WTC11 (cell line): ENCODE measurements at regions not wholly inside any gene's neighbourhood (a gene's known extent, or its start where the extent isn't known, plus 50 kb on each side); places are given as distances from the start of the nearest gene placed in this dataset.

ENCODE experiments used
- ATAC-seq: fragments of 200-7000 bp; cut with Tn5 transposase; 2 replicates; pipeline ENCODE4 v1.10.0; 2021; ENCODE audit warnings: mild to moderate bottlenecking, moderate library complexity
- CTCF ChIA-PET: fragments of 300-600 bp; sonication (Branson Sonifier 250); formaldehyde crosslinking; loops from one replicate; lab custom pipeline; 2021; ENCODE audit warnings: antibody characterized with exemption; lab: Charles Lee
- POLR2A ChIA-PET: fragments of 350-600 bp; sonication (Branson Sonifier 250); formaldehyde crosslinking; loops from one replicate; lab custom pipeline; 2021; ENCODE audit warnings: antibody characterized with exemption; lab: Charles Lee
- DNase-seq: peaks from one replicate; pipeline ENCODE4 v3.0.0; 2021; ENCODE audit warnings: low spot score
- H3K27ac Mint-ChIP-seq: 2 replicates; pipeline ENCODE4 v1.8.0; 2021; ENCODE audit warnings: mixed read lengths
- H3K27me3 Mint-ChIP-seq: 2 replicates; pipeline ENCODE4 v1.8.0; 2021; ENCODE audit warnings: low read depth, mild to moderate bottlenecking, moderate library complexity, mixed read lengths
- H3K36me3 Mint-ChIP-seq: 2 replicates; pipeline ENCODE4 v1.8.0; 2021; ENCODE audit warnings: mixed read lengths
- H3K4me1 Mint-ChIP-seq: 2 replicates; pipeline ENCODE4 v1.8.0; 2022; ENCODE audit warnings: mixed read lengths
- H3K4me3 Mint-ChIP-seq: 2 replicates; pipeline ENCODE4 v1.8.0; 2021; ENCODE audit warnings: mild to moderate bottlenecking, moderate library complexity, mixed read lengths
- H3K9me3 Mint-ChIP-seq: 2 replicates; pipeline ENCODE4 v1.8.0; 2021; ENCODE audit warnings: mixed read lengths
- FOXK1 ChIP-seq: sonication (generic); formaldehyde crosslinking; IDR thresholded peaks from 2 replicates; pipeline ENCODE4 v1.8.0; 2022; ENCODE audit warnings: mild to moderate bottlenecking, moderate library complexity, missing genetic modification reagents
- FOXP1 ChIP-seq: sonication (generic); formaldehyde crosslinking; IDR thresholded peaks from 2 replicates; pipeline ENCODE4 v1.8.0; 2022; ENCODE audit warnings: missing genetic modification reagents, mild to moderate bottlenecking, moderate library complexity, borderline replicate concordance
- JUN ChIP-seq: sonication (generic); formaldehyde crosslinking; IDR thresholded peaks from 2 replicates; pipeline ENCODE4 v1.8.0; 2023; ENCODE audit warnings: mild to moderate bottlenecking, missing genetic modification reagents
- OVOL2 ChIP-seq: fragments of 250-450 bp; sonication (Bioruptor Pico); IDR thresholded peaks from 2 replicates; pipeline ENCODE4 v1.9.0; 2021; ENCODE audit warnings: mild to moderate bottlenecking, borderline replicate concordance
- SP1 ChIP-seq: sonication (generic); formaldehyde crosslinking; conservative IDR thresholded peaks from 2 replicates; pipeline ENCODE4 v1.8.1; 2022; ENCODE audit warnings: missing genetic modification reagents
- TEAD1 ChIP-seq: sonication (generic); formaldehyde crosslinking; IDR thresholded peaks from 2 replicates; pipeline ENCODE4 v1.8.0; 2022; ENCODE audit warnings: mild to moderate bottlenecking, missing genetic modification reagents
- TP53 ChIP-seq: sonication (generic); formaldehyde crosslinking; IDR thresholded peaks from 2 replicates; pipeline ENCODE4 v1.8.1; 2023; ENCODE audit warnings: mild to moderate bottlenecking, missing genetic modification reagents
- ZNF219 ChIP-seq: sonication (generic); formaldehyde crosslinking; IDR thresholded peaks from 2 replicates; pipeline ENCODE4 v1.8.0; 2023; ENCODE audit warnings: missing genetic modification reagents, mild to moderate bottlenecking, borderline replicate concordance
- ZNF263 ChIP-seq: sonication (generic); formaldehyde crosslinking; IDR thresholded peaks from 2 replicates; pipeline ENCODE4 v1.8.1; 2022; ENCODE audit warnings: low read depth, mild to moderate bottlenecking, moderate library complexity, missing genetic modification reagents
- TF ChIP-seq, protein P1 (sequence below): sonication (generic); formaldehyde crosslinking; IDR thresholded peaks from 2 replicates; pipeline ENCODE4 v1.8.1; 2023; ENCODE audit warnings: mild to moderate bottlenecking, missing genetic modification reagents
- TF ChIP-seq, protein P2 (sequence below): sonication (generic); formaldehyde crosslinking; IDR thresholded peaks from 2 replicates; pipeline ENCODE4 v1.8.0; 2022; ENCODE audit warnings: mild to moderate bottlenecking, missing genetic modification reagents
- TF ChIP-seq, protein P3 (sequence below): sonication (generic); formaldehyde crosslinking; IDR thresholded peaks from 2 replicates; pipeline ENCODE4 v1.8.0; 2023; ENCODE audit warnings: missing genetic modification reagents, mild to moderate bottlenecking, borderline replicate concordance
- TF ChIP-seq, protein P4 (sequence below): fragments of 250-450 bp; sonication (Bioruptor Pico); IDR thresholded peaks from 2 replicates; pipeline ENCODE4 v1.9.0; 2021; ENCODE audit warnings: moderate library complexity, mild to moderate bottlenecking, inconsistent platforms, borderline replicate concordance
- TF ChIP-seq, protein P5 (sequence below): sonication (generic); formaldehyde crosslinking; IDR thresholded peaks from 2 replicates; pipeline ENCODE4 v1.8.1; 2023; ENCODE audit warnings: mild to moderate bottlenecking, missing genetic modification reagents, borderline replicate concordance
- TF ChIP-seq, protein P6 (sequence below): sonication (generic); formaldehyde crosslinking; IDR thresholded peaks from 2 replicates; pipeline ENCODE4 v1.8.1; 2022; ENCODE audit warnings: low read depth, missing genetic modification reagents, borderline replicate concordance
- TF ChIP-seq, protein P7 (sequence below): sonication (generic); formaldehyde crosslinking; IDR thresholded peaks from 2 replicates; pipeline ENCODE4 v1.8.0; 2022; ENCODE audit warnings: mild to moderate bottlenecking, missing genetic modification reagents
- TF ChIP-seq, protein P8 (sequence below): sonication (generic); formaldehyde crosslinking; IDR thresholded peaks from 2 replicates; pipeline ENCODE4 v1.8.1; 2022; ENCODE audit warnings: low read depth, mild to moderate bottlenecking, moderate library complexity, missing genetic modification reagents, borderline replicate concordance
- TF ChIP-seq, protein P9 (sequence below): sonication (generic); formaldehyde crosslinking; IDR thresholded peaks from 2 replicates; pipeline ENCODE4 v1.8.1; 2023; ENCODE audit warnings: mild to moderate bottlenecking, missing genetic modification reagents

DNA sequence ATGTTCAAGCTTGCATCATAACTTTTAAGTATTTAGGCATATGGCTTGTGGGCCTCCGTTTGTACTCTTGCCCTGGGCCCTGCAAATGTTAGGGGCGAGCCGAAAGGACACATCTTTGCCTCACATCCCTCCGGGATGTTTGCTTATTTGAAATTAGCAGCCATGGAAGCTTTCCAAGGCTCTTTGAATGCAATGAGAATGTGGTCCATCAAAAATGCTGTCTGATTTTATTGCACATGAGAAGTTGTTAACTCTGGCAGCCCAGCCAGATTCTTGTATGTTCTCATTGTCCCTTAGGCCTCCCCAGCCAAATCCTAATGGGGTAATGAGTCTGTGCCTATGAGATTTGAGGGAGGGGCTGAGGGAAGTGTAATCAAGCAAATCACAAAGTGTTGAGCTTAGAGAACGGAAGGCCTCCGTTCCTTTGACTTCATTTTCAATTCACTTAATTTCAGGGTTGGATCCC, 261.2 kb upstream of the MARCKS start:
- ATAC-seq (no peak), DNase-seq (no peak)
- Mint-ChIP-seq H3K27me3 (no peaks in the 10 kb centered on the region), H3K4me3 (no peak overlapping the region), H3K4me1 (peaks cover 40% of the 10 kb centered on the region), H3K27ac (no peak overlapping the region), H3K9me3 (peaks cover 9% of the 10 kb centered on the region), H3K36me3 (peaks cover 9% of the 10 kb centered on the region; the same call in 1 of the 2 replicates)
- ChIA-PET CTCF (no interaction called here), POLR2A (no interaction called here)
- TF ChIP-seq SP1 (CRISPR knock-in tag) = no peak
- TF ChIP-seq, protein P1, sequence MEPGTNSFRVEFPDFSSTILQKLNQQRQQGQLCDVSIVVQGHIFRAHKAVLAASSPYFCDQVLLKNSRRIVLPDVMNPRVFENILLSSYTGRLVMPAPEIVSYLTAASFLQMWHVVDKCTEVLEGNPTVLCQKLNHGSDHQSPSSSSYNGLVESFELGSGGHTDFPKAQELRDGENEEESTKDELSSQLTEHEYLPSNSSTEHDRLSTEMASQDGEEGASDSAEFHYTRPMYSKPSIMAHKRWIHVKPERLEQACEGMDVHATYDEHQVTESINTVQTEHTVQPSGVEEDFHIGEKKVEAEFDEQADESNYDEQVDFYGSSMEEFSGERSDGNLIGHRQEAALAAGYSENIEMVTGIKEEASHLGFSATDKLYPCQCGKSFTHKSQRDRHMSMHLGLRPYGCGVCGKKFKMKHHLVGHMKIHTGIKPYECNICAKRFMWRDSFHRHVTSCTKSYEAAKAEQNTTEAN (CRISPR knock-in tag) = no peak
- TF ChIP-seq, protein P2, sequence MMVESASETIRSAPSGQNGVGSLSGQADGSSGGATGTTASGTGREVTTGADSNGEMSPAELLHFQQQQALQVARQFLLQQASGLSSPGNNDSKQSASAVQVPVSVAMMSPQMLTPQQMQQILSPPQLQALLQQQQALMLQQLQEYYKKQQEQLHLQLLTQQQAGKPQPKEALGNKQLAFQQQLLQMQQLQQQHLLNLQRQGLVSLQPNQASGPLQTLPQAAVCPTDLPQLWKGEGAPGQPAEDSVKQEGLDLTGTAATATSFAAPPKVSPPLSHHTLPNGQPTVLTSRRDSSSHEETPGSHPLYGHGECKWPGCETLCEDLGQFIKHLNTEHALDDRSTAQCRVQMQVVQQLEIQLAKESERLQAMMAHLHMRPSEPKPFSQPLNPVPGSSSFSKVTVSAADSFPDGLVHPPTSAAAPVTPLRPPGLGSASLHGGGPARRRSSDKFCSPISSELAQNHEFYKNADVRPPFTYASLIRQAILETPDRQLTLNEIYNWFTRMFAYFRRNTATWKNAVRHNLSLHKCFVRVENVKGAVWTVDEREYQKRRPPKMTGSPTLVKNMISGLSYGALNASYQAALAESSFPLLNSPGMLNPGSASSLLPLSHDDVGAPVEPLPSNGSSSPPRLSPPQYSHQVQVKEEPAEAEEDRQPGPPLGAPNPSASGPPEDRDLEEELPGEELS (CRISPR knock-in tag) = no peak
- no peak for TF ChIP-seq TEAD1 (CRISPR knock-in tag)
- no peak for TF ChIP-seq OVOL2 (CRISPR knock-in tag)
- TF ChIP-seq TP53 (CRISPR knock-in tag) = no peak
- TF ChIP-seq, protein P3, sequence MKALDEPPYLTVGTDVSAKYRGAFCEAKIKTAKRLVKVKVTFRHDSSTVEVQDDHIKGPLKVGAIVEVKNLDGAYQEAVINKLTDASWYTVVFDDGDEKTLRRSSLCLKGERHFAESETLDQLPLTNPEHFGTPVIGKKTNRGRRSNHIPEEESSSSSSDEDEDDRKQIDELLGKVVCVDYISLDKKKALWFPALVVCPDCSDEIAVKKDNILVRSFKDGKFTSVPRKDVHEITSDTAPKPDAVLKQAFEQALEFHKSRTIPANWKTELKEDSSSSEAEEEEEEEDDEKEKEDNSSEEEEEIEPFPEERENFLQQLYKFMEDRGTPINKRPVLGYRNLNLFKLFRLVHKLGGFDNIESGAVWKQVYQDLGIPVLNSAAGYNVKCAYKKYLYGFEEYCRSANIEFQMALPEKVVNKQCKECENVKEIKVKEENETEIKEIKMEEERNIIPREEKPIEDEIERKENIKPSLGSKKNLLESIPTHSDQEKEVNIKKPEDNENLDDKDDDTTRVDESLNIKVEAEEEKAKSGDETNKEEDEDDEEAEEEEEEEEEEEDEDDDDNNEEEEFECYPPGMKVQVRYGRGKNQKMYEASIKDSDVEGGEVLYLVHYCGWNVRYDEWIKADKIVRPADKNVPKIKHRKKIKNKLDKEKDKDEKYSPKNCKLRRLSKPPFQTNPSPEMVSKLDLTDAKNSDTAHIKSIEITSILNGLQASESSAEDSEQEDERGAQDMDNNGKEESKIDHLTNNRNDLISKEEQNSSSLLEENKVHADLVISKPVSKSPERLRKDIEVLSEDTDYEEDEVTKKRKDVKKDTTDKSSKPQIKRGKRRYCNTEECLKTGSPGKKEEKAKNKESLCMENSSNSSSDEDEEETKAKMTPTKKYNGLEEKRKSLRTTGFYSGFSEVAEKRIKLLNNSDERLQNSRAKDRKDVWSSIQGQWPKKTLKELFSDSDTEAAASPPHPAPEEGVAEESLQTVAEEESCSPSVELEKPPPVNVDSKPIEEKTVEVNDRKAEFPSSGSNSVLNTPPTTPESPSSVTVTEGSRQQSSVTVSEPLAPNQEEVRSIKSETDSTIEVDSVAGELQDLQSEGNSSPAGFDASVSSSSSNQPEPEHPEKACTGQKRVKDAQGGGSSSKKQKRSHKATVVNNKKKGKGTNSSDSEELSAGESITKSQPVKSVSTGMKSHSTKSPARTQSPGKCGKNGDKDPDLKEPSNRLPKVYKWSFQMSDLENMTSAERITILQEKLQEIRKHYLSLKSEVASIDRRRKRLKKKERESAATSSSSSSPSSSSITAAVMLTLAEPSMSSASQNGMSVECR (CRISPR knock-in tag) = no peak
- TF ChIP-seq, protein P4, sequence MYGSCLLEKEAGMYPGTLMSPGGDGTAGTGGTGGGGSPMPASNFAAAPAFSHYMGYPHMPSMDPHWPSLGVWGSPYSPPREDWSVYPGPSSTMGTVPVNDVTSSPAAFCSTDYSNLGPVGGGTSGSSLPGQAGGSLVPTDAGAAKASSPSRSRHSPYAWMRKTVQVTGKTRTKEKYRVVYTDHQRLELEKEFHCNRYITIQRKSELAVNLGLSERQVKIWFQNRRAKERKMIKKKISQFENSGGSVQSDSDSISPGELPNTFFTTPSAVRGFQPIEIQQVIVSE (CRISPR knock-in tag) = no peak
- no peak for TF ChIP-seq FOXK1 (CRISPR knock-in tag)
- no peak for TF ChIP-seq ZNF263
- no peak for TF ChIP-seq ZNF219 (CRISPR knock-in tag)
- TF ChIP-seq, protein P5, sequence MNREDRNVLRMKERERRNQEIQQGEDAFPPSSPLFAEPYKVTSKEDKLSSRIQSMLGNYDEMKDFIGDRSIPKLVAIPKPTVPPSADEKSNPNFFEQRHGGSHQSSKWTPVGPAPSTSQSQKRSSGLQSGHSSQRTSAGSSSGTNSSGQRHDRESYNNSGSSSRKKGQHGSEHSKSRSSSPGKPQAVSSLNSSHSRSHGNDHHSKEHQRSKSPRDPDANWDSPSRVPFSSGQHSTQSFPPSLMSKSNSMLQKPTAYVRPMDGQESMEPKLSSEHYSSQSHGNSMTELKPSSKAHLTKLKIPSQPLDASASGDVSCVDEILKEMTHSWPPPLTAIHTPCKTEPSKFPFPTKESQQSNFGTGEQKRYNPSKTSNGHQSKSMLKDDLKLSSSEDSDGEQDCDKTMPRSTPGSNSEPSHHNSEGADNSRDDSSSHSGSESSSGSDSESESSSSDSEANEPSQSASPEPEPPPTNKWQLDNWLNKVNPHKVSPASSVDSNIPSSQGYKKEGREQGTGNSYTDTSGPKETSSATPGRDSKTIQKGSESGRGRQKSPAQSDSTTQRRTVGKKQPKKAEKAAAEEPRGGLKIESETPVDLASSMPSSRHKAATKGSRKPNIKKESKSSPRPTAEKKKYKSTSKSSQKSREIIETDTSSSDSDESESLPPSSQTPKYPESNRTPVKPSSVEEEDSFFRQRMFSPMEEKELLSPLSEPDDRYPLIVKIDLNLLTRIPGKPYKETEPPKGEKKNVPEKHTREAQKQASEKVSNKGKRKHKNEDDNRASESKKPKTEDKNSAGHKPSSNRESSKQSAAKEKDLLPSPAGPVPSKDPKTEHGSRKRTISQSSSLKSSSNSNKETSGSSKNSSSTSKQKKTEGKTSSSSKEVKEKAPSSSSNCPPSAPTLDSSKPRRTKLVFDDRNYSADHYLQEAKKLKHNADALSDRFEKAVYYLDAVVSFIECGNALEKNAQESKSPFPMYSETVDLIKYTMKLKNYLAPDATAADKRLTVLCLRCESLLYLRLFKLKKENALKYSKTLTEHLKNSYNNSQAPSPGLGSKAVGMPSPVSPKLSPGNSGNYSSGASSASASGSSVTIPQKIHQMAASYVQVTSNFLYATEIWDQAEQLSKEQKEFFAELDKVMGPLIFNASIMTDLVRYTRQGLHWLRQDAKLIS (CRISPR knock-in tag) = no peak
- TF ChIP-seq, protein P6, sequence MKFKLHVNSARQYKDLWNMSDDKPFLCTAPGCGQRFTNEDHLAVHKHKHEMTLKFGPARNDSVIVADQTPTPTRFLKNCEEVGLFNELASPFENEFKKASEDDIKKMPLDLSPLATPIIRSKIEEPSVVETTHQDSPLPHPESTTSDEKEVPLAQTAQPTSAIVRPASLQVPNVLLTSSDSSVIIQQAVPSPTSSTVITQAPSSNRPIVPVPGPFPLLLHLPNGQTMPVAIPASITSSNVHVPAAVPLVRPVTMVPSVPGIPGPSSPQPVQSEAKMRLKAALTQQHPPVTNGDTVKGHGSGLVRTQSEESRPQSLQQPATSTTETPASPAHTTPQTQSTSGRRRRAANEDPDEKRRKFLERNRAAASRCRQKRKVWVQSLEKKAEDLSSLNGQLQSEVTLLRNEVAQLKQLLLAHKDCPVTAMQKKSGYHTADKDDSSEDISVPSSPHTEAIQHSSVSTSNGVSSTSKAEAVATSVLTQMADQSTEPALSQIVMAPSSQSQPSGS = no peak
- TF ChIP-seq, protein P7, sequence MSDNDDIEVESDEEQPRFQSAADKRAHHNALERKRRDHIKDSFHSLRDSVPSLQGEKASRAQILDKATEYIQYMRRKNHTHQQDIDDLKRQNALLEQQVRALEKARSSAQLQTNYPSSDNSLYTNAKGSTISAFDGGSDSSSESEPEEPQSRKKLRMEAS = no peak
- TF ChIP-seq, protein P8, sequence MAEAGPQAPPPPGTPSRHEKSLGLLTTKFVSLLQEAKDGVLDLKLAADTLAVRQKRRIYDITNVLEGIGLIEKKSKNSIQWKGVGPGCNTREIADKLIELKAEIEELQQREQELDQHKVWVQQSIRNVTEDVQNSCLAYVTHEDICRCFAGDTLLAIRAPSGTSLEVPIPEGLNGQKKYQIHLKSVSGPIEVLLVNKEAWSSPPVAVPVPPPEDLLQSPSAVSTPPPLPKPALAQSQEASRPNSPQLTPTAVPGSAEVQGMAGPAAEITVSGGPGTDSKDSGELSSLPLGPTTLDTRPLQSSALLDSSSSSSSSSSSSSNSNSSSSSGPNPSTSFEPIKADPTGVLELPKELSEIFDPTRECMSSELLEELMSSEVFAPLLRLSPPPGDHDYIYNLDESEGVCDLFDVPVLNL (CRISPR knock-in tag) = no peak
- TF ChIP-seq FOXP1 (CRISPR knock-in tag) = no peak
- TF ChIP-seq JUN (CRISPR knock-in tag) = no peak
- TF ChIP-seq, protein P9, sequence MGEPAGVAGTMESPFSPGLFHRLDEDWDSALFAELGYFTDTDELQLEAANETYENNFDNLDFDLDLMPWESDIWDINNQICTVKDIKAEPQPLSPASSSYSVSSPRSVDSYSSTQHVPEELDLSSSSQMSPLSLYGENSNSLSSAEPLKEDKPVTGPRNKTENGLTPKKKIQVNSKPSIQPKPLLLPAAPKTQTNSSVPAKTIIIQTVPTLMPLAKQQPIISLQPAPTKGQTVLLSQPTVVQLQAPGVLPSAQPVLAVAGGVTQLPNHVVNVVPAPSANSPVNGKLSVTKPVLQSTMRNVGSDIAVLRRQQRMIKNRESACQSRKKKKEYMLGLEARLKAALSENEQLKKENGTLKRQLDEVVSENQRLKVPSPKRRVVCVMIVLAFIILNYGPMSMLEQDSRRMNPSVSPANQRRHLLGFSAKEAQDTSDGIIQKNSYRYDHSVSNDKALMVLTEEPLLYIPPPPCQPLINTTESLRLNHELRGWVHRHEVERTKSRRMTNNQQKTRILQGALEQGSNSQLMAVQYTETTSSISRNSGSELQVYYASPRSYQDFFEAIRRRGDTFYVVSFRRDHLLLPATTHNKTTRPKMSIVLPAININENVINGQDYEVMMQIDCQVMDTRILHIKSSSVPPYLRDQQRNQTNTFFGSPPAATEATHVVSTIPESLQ (CRISPR knock-in tag) = no peak
